ENCODE measurements at regions not wholly inside any gene's neighbourhood (a gene's known extent, or its start where the extent isn't known, plus 50 kb on each side); places are given as distances from the start of the nearest gene placed in this dataset.

- FAIRE-seq = no peak
These were observed 265.0 kb upstream of the FAM174A start for GRCh38 chr5:100270023-100270771.

More at GRCh38 chr5:100270023-100270771, 265.0 kb upstream of the FAM174A start:
- Histone ChIP-seq H3K36me3 (ENCODE audit: control insufficient read depth in 2 of 4, insufficient read depth in 4 of 4, low read length in 3 of 4) (no peaks in the 10 kb centered on the region), H3K27me3 (replicated peaks in 1 of 4; ENCODE audit: control insufficient read depth in 3 of 4, extremely low read depth in 1 of 4, insufficient read depth in 3 of 4, low read length in 3 of 4) (no peaks in the 10 kb centered on the region), H3K4me3 (ENCODE audit: extremely low read depth in 1 of 4, insufficient read depth in 2 of 4, low read depth in 3 of 4, low read length in 4 of 4) (no peak overlapping the region), H3K9me3 (ENCODE audit: insufficient read depth in 2 of 2, low read depth in 1 of 2, low read length in 1 of 2) (no peaks in the 10 kb centered on the region), H3K4me1 (replicated peaks in 1 of 4; ENCODE audit: control insufficient read depth in 3 of 4, insufficient read depth in 4 of 4, low read length in 3 of 4) (no peaks in the 10 kb centered on the region), H3K14ac (ENCODE audit: insufficient read length) (no peak overlapping the region), H4K20me1 (replicated peaks in 1 of 2; ENCODE audit: control insufficient read depth in 1 of 2, insufficient read depth in 2 of 2, low read length in 2 of 2) (no peaks in the 10 kb centered on the region), H3K56ac (replicated peaks; ENCODE audit: insufficient read length, low read depth, low read length) (no peak overlapping the region), H2BK5ac (ENCODE audit: low read depth, low read length) (no peak overlapping the region), H3K79me1 (ENCODE audit: low read depth, low read length) (no peaks in the 10 kb centered on the region), H3K27ac (ENCODE audit: low read depth, low read length) (no peak overlapping the region), H3K4ac (replicated peaks; ENCODE audit: insufficient read length, low read depth, low read length) (no peak overlapping the region), H2BK20ac (ENCODE audit: low read length) (no peak overlapping the region), H4K5ac (ENCODE audit: insufficient read length, low read depth, low read length) (no peak overlapping the region), H2AFZ (ENCODE audit: low read length) (0 out of 2 replicates have a peak overlapping the region, but pooled peaks have one; percentile 41), H3K23me2 (ENCODE audit: low read depth, low read length) (no peaks in the 10 kb centered on the region), H3K18ac (ENCODE audit: extremely low read depth, low read length) (no peak overlapping the region), H4K8ac (ENCODE audit: extremely low read depth, insufficient read depth, low read length) (no peak overlapping the region), H3K23ac (ENCODE audit: insufficient read length) (no peak overlapping the region), H2AK5ac (ENCODE audit: low read depth, low read length) (no peak overlapping the region), H3K79me2 (ENCODE audit: control insufficient read depth in 1 of 2, insufficient read depth in 2 of 2, low read length in 2 of 2) (no peaks in the 10 kb centered on the region), H2BK15ac (ENCODE audit: low read length) (no peak overlapping the region), H2BK120ac (replicated peaks; ENCODE audit: low read depth, low read length) (no peak overlapping the region), H3K9ac (replicated peaks in 1 of 4; ENCODE audit: extremely low read depth in 1 of 4, low read depth in 3 of 4, low read length in 3 of 4) (no peak overlapping the region), H3K4me2 (ENCODE audit: insufficient read depth in 1 of 2, low read depth in 2 of 2, low read length in 2 of 2) (no peak overlapping the region), H2BK12ac (ENCODE audit: low read depth, low read length) (no peak overlapping the region), H4K91ac (replicated peaks; ENCODE audit: insufficient read length, low read length) (no peak overlapping the region)
- POLR2A ChIA-PET (ENCODE audit: partially characterized antibody) = no interaction called here
- CTCF ChIA-PET (ENCODE audit: partially characterized antibody) = no interaction called here
- no peak for DNase-seq (ENCODE audit: low read depth in 1 of 2, low spot score in 2 of 2)
- TF ChIP-seq RNF2 (IDR thresholded peaks at IDR 0.05; ENCODE audit: borderline replicate concordance, low read depth, low read length, missing control alignments, poor library complexity, severe bottlenecking) (no peak), POLR2AphosphoS5 (IDR thresholded peaks at IDR 0.05; ENCODE audit: low read depth, low read length) (no peak), POU5F1 (IDR thresholded peaks at IDR 0.05; ENCODE audit: low read depth, low read length) (no peak), TEAD4 (IDR thresholded peaks at IDR 0.05; ENCODE audit: low read depth, low read length) (no peak), BACH1 (IDR thresholded peaks at IDR 0.05; ENCODE audit: low read length) (no peak), PHF8 (conservative IDR thresholded peaks at IDR 0.05; ENCODE audit: low read depth, low read length) (no peak), RBBP5 (IDR thresholded peaks at IDR 0.05; ENCODE audit: borderline replicate concordance, low read depth, low read length) (no peak), HDAC2 (IDR thresholded peaks at IDR 0.05; ENCODE audit: borderline replicate concordance in 1 of 2, low read depth in 2 of 2, low read length in 2 of 2) (no peak)
- TF ChIP-seq, protein P1, sequence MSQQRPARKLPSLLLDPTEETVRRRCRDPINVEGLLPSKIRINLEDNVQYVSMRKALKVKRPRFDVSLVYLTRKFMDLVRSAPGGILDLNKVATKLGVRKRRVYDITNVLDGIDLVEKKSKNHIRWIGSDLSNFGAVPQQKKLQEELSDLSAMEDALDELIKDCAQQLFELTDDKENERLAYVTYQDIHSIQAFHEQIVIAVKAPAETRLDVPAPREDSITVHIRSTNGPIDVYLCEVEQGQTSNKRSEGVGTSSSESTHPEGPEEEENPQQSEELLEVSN (IDR thresholded peaks at IDR 0.05) = no peak
- WGBS, 2 experiments (ENCODE audit: extremely low coverage in 1 of 2, insufficient coverage in 1 of 2, insufficient read length in 1 of 2, insufficient replicate concordance in 2 of 2, low coverage in 1 of 2, low lambda C conversion rate in 2 of 2, missing lambda C conversion rate in 1 of 2) = 85% methylated on average over 7 of the region's 7 CpGs; no CpG with 5 or more reads in 1 of the 2 experiments

All from H1 (cell line).